SW 1271 (cell line): ENCODE measurements at regions not wholly inside any gene's neighbourhood (a gene's known extent, or its start where the extent isn't known, plus 50 kb on each side); places are given as distances from the start of the nearest gene placed in this dataset.
"Not testable (repeated sequence)": the region's sequence is repeated elsewhere in the genome, so short reads cannot be mapped to it uniquely, and the experiment has no call there.

Source experiments
- DNase-seq, 2 experiments: peaks; one replicate each; lab custom pipeline; 2025; lab: John Stamatoyannopoulos, UW

DNA sequence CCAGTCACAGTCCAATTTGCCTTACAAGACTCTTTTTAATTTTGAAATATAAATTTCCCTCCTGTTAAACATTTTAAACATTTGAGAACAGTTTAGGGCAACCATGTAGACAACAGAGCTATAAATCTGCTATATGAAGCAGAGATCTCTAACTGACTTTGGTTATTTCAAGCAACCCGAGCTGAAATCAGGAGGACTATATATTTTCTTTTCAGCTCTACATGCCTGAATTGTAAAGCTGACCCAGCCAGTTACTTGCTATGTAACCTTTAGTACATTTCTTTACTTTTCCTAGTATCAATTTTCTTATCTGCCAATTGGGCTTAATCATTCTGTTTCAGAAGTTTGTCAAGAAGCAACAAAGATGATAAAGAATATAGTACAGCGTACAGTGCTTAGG is 457.4 kb upstream of the NECTIN3 start:
- DNase-seq = no peak

DNA sequence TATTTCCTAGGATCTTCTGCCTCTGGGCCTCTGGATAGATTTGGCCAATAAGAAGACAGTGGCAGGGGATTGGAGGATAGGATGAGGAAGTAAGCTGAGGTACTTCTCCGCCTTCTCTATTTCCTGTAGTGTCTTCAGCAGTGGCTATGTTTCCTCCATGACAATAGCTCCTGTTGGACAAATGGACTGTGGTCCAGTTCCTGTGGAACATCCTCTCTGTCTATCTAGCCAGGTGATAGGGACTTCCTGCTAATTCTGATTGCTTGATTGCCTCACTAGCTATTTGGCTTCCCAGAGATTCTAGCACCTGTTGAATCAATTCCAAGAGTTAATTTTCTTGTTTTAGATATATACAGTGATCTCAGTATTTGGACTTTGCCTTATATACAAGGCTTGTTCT is 456.2 kb upstream of the NECTIN3 start:
- no peak for DNase-seq

DNA sequence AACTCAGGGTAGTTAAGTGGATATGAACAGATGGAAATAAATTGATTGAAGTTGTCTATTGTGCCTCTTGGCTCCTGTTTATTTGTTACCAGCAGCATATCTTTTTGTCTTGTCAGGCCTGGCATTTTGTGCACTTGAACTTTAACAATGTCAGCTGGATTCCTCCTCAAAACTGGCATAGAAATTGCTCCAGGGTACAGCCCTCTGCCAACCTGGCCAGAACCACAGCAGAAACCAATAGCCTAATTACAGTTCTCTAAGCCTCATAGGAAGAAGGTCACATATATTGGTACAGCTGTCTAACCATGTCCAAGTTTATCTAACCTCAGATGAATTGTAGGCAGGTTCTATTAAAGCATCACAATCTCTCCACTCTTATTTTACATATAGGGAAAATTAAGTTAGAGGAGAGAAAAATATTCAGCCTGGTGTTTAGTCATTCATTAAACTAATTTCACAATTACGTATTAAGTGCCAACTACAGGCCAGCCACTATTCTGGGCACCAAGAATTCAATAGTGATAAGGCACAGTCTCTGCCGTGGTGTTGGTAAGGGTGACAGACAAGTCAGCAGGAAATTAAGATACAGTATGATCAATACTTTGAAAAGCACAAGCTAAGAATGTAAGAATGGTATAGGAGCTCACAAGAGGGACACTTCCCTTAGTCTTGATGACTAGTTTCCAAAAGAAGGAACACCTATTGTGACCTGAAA is 452.9 kb upstream of the NECTIN3 start:
- no peak for DNase-seq

DNA sequence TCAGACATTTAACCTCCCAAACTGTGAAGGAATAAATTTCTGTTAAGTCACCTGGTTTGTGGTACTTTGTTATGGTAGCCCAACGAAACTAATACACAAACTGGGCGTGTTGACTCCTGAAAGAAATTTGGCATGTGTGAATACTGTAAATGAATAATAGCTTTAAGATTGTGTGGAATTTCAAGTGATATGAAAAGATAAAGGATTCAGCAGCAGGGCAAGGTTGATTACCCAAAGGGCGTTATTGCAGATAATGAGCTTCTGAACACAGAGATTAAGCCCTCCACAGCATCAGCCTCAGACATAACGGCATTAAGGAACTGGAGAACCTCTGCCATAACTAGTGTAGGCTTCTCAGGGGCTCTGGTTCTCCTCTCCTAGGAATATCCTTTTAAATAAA is 451.5 kb upstream of the NECTIN3 start:
- no peak for DNase-seq

DNA sequence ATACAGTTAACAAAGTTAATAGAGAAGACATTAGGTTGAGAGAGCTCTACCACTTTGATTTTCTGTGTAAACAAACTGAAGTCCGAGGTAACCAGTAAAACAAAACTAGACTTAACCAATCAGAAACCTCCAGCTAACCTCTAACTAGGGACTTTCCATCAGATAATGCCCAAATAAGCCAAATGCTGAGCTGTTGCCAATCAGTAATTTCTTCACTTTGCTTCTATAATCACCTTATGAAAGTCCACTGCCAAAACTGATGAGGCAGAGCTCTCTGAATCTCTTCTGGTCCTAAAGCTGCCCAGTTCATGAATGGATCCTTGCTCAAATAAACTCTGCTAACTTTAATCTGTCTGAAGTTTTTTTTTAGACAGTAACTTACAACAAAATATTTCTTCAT is 448.0 kb upstream of the NECTIN3 start:
- no peak for DNase-seq

DNA sequence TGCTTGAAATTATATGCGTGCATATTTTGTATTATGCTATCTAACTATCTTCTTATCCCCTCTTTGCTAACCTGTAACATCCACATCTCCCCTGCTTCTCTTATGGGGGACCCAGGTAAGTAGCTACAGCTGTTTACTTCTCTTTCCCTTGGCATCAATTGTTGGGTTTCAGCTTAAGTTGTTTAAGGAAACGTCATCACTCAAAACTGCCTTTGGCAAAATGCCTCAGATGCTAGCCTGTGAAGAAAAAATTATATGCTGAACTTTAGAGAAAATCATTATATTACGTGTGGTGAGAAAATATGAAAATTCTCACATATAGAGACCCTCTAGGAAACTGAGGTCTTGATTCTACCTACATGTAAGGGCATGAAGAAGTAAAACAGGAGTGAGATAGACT is 447.0 kb upstream of the NECTIN3 start:
- no peak for DNase-seq

DNA sequence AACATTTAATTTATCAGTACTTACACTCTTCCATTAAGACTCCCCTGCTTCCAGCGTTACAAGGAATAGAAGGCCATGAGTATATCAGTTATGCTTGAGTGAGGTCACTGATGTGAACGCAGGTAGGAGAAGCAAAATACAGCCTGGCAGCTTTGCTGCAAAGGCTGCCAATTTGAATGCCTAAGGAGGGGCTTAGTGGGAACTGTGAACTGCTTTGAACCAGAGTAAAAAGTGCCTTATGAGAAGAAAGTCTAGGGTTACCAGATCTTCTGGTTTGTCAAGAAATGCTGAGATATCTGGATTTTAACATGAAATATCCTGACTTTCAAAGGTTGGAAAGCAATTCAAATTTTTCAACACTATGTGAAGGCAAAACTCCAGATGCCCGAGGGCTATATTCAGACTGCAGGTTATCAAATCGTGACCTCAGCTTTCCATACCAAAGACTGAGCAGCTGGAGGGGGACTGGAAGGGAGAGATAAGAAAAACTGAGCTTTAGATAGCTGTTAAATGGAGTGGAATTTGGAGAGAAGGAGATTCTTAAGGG is 446.3 kb upstream of the NECTIN3 start:
- DNase-seq = no peak

DNA sequence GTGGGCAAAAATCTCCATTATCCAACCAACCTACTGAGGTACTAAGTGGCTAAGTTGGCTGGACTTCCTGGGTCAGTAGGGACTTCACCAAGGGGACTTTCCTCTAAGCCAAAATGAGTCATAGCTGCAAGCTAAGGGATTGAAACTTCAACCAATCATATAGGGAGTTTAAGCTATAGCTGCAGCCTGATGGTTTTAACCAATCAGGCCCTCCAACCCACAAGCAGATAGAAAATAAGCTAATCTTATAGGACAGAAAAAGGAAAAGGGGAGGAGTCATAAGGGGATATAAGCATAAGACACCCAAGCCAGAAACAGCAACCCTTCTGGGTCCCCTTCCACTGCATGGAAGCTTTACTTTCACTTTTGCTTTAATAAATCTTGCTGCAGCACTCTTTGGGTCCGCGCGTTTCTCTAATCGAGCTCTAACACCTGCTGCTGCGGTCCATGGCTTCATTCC is 444.9 kb upstream of the NECTIN3 start:
- not testable (repeated sequence) for DNase-seq

DNA sequence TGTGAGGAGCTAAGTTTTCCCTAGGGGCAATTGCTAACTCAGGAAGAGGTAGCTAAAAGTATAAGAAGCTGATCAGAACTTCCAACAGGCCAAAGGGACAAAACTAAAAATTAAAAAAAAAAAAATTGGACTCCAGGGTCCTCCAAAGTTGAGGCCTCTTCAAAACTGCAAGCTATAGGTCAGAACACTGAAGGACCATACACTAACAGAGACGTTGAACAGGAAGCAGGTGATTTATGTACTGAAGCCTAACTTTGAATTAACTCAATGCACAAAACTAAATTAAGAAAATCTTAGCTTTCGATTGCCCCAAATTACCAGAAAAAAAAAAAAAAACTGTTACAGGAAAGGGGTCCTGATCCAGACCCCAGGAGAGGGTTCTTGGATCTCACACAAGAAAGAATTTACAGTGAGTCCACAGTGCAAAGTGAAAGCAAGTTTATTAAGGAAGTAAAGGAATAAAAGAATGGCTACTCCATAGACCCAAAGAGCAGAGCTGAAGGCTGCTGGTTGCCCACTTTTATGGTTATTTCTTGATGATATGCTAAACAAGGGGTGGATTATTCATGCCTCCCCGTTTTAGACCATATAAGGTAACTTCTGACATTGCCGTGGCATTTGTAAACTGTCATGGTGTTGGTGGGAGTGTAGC is 442.8 kb upstream of the NECTIN3 start:
- DNase-seq = no peak

DNA sequence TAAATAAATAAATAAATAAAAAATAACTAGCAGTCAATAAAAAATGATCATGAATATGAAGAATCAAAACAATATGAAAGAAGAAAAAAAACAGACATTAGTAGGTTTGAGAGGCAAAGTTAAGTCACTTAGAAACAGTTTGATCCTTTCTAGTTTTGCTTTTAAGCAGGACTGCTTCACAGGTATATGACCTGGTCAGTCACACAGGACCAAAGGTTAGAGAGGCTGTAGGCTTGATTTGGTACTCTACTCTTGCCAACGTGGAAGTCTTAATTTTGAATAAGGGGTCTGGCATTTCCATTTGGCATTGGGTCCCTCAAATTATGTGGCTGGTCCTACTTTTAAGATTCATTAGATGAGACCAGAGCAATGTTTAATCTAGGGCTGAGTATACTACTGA is 441.7 kb upstream of the NECTIN3 start:
- no peak for DNase-seq

DNA sequence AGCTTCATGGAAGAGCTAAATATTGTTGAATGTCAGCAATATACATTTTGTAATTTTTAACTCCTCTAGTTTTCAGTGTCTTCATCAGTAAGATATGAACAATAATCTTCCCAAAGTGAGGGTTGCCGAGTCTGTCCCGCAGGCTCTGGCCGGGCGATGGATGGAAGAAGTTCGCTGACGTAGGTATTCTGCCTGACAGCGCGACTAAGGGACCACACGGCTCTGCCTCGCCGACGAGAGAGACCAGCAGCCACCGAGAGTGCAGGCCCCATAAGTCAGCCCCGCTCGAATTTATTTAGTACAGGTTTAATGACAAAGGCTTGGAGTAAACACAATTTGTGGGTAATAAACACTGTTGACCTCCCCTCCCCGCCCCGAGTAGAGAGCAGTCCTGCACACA is 427.4 kb upstream of the NECTIN3 start:
- no peak for DNase-seq

DNA sequence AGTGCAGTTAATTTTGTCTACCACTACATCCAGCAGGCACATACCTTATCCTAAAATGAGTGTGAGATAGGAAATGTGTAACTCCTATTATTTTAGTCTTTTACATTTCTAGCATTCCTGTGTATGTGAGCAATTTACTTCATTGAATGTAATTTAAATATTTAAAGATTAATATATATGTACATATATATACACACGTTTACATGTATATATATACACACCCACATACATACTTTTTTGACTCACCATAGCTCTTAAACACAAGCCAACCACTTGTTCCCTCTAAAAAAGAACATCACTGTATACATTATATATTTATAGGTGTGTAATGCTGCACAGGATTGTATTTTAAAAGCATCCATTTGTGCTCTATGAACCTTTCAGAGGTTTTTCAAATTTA is 425.6 kb upstream of the NECTIN3 start:
- no peak for DNase-seq

DNA sequence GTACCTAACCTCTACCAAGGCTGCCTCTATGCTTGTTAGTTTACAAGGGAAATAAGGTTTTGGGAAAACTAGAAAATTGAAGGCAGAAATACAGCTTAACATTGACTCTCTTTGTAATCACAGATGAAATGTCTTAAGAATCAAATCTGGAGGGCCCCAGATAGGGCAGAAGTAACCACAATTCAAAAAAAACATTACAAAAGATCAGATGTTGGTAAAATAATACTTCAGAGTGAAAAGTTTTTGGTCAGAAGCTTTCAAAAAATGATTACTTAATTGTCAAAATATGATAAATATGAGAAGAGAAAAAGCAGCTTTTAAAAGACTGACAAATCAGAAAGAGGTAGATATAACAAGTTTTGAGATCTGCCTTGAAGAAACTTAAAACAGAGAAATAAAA is 425.1 kb upstream of the NECTIN3 start:
- no peak for DNase-seq

DNA sequence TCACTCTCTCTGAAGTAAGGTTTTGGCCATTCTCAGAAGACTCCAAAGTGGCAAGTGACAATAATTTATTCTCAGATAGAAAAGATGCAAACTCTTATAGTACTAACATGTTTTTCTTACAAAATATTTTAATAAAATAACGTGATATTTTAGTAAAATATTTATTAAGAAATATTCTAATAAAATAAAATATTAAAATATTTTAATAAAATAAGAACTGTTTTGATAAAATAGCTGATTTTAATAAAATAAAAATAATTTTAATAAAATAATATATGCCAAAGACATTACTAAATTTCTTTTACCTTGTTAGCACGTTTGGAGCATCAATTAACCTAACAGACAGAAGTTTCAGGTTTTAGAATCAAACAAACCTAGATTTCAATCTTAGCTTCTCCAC is 424.0 kb upstream of the NECTIN3 start:
- DNase-seq = no peak

DNA sequence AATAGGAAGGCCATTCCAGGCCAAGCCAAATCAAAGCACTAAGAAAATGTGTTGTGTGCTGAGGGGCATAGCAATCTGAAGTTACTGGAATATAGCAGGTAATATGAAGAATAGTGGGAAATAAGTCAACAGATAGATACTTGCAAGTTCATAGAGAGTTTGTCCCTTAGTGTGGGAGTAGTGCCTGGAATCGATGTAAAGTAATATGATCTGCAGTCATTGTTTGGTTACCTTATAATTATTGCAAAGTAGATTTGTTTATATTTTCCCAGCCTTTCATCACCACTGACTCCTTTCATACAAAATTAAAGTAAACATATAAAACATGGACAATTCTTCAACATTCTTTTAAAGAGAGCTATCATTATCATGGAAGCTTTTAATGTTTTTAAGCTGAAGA is 420.9 kb upstream of the NECTIN3 start:
- no peak for DNase-seq

DNA sequence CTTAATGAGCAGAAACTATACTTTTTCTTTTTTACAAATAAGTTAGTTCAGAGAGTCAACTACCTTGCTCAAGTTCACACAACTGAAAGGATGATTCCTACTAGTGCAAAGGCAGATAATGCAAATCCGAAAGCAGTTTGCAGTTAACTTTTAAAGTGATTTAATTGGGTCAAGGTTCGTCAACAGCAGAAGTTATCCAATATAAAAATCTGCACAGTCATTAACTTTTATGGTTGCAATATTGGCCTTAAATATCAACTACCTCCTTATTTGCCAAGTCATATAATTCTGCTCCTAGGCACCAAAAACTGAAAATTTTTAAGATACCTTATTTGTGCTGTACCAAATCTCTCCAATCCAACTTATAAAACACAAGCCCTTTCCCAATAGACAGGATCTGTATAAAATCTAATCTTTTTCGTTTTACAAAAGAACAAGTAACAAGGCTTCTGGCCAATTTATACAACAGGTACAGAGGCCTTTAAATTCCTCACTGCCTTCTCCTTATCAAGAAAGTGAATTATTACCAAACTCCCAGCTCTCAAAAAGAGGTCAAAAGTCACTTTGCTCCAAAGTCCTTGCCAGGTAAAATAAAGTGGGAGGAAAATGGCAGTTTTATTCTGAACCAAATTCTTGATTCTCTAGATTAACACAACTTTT is 416.6 kb upstream of the NECTIN3 start:
- DNase-seq = no peak

DNA sequence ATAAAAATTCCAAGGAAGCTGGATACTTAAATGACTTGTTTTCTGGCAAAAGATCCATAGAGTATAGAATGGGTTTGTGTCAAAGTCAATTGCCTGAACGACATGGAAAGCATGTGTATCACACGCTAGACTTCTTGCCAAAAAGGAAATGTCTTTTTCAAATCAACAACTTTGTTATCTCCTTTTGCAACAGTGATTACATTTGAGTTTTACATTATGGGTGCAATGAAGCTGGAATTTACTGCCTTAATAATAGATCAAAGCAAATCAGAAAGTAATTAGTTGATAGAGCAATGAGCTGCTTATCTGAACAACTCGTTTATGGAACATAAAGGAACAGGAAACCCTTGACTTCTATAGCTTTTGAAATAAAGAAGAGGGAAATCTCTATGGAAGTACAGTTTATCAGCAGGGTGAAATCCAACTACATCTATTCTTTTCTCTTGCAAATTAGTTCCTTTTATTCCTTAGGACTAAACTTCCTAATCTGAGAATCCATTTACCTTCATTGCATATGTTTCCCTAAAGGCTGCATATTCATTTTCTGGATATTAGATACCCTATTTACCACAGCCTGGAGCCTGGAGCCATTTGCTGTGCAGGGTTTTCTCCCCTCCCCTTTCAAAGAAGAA is 415.1 kb upstream of the NECTIN3 start:
- DNase-seq = no peak

DNA sequence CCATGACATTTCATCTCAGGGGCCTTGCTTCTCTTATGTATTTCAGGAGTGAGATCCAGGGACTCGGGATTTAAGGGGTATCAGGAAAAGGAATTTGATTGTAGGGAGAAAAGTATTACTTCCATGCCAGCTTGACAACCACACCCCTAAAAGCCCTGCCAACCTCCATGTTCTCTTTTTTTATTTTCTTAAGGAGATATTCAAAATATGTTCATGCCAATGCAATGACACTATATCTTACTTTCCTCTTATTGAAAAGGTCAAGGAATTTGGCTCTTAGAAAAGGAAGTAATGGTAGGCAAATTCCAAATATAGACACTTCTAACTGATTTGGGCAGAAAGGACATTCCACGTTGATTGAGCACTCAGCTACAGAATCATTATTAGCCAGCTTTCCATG is 407.5 kb upstream of the NECTIN3 start:
- no peak for DNase-seq

DNA sequence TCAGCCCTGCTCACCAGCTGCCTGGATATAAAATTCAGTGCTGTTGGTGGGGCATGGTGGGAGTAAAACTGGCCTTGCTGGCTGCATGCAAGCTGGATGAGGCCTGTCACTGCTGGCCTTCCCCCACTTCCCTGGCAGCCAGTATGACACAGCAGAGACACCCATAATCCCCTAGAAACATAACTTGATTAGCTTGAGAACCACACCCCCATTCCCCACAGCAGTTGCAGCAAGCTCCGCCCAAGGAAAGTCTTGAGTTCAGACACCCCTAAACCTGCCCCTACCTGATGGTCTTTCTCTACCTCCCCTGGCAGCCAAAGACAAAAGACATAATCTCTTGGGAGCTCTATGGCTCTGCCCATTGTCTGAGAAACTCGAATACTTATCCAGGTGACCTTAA is 405.1 kb upstream of the NECTIN3 start:
- no peak for DNase-seq

DNA sequence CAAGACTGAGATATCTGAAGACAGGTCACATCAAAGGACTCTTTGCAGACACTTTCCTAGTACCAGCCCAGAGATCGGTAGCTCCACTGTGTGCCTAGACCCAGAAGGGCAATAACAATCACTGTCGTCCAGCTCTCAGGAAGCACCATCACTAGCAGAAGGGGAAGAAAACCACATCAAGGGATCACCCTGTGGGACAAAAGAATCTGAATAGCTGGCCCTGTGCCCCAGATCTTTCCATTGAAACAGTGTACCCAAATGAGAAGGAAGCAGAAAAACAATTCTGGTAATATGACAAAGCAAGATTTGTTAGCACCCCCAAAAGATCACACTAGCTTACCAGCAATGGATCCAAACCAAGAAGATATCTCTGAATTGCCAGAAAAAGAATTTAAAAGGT is 404.4 kb upstream of the NECTIN3 start:
- DNase-seq = no peak

DNA sequence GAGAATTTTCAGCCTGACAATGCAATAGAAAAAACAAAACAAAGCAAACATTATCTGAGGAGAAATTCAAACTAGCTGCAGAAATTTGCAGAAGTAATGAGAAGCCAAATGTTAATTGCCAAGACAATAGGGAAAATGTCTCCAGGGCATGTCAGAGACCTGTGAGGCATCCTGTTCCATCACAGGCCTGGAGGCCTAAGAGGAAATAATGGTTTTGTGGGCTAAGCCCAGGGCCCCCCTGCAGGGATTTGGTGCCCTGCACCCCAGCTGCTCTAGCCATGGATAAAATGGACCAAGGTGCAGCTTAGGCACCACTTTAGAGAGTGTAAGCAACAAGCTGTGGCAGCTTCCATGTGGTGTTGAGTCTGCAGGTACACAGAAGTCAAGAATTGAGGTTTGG is 401.2 kb upstream of the NECTIN3 start:
- DNase-seq = no peak

DNA sequence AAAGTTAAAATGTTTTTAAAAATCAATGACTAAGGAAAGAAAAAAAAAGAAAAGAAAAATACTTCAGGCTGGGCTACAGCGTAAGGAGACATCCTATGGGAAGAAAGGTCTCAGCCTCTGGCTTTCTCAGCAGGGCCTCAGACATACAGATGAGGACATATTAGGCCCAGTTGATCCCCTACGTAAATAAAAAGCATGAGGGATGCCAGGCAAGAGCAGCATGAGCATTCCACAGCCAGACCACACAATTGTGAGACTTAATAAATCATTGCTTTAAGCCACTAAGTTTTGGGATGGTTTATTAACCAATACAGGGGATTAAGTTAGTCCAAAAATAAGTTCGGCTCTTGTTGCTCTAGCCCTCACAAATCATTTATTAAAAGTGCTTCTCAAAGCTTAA is 394.1 kb upstream of the NECTIN3 start:
- no peak for DNase-seq

DNA sequence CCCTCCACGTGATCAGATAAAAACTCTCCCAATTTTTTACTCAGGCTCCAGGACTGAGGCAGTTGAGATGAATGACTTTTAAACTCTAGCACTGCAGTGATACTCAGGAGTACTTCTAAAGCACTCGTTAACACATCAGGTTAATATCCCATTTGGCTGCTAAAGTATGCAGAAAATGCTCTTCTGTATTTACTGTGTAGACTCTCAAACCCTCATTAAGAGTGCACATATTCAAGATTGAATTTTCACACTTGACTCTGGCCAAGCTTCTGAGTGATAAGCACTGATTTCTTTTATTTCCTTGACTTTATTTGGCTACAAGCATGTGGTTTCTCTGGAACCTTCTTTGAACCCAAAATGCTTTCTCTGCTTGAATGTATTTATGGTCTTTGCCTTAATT is 392.3 kb upstream of the NECTIN3 start:
- no peak for DNase-seq
